Renal cortex interstitium (tissue), 11 donors: ENCODE measurements at regions not wholly inside any gene's neighbourhood (a gene's known extent, or its start where the extent isn't known, plus 50 kb on each side); places are given as distances from the start of the nearest gene placed in this dataset.

Source experiments
- DNase-seq, 11 donors: peaks; one replicate each; pipeline ENCODE4 v3.0.0-alpha.2; 2013; ENCODE audit warnings: low read depth in 9 of 11, low spot score in 4 of 11; ENCODE audit errors: extremely low read depth in 1 of 11

- DNase-seq: no peak
Measured at GRCh38 chr5:34587355-34588241, 68.5 kb upstream of the RAI14 start.

GRCh38 chr5:34589832-34590231, 66.3 kb upstream of the RAI14 start:
- no peak for DNase-seq

- DNase-seq: no peak
Measured at GRCh38 chr5:34591723-34592122, 64.4 kb upstream of the RAI14 start.

- DNase-seq: no peak
Measured at GRCh38 chr5:34597034-34598027, 58.8 kb upstream of the RAI14 start.

- no peak for DNase-seq
Measured at GRCh38 chr5:34598177-34598794, 57.8 kb upstream of the RAI14 start.

GRCh38 chr5:34599471-34600117, 56.5 kb upstream of the RAI14 start:
- no peak for DNase-seq

GRCh38 chr5:34600118-34600493, 56.0 kb upstream of the RAI14 start:
- DNase-seq: no peak

- no peak for DNase-seq
Measured at GRCh38 chr5:34603378-34603777, 52.8 kb upstream of the RAI14 start.

GRCh38 chr5:34604119-34604675, 51.9 kb upstream of the RAI14 start:
- no peak for DNase-seq

GRCh38 chr5:34606101-34606500, 50.0 kb upstream of the RAI14 start:
- no peak for DNase-seq
